Epithelial cell of prostate (primary cell): ENCODE measurements at regions not wholly inside any gene's neighbourhood (a gene's known extent, or its start where the extent isn't known, plus 50 kb on each side); places are given as distances from the start of the nearest gene placed in this dataset.
"Not testable (repeated sequence)": the region's sequence is repeated elsewhere in the genome, so short reads cannot be mapped to it uniquely, and the experiment has no call there.

ENCODE experiments used
- DNase-seq: peaks from one replicate; pipeline ENCODE4 v3.0.0-alpha.2; 2011; ENCODE audit warnings: low read depth, low spot score
- H3K27ac ChIP-seq: fragments of 450-650 bp; 2 replicates; pipeline ENCODE4 v1.5.1; 2017; ENCODE audit warnings: mild to moderate bottlenecking

DNA sequence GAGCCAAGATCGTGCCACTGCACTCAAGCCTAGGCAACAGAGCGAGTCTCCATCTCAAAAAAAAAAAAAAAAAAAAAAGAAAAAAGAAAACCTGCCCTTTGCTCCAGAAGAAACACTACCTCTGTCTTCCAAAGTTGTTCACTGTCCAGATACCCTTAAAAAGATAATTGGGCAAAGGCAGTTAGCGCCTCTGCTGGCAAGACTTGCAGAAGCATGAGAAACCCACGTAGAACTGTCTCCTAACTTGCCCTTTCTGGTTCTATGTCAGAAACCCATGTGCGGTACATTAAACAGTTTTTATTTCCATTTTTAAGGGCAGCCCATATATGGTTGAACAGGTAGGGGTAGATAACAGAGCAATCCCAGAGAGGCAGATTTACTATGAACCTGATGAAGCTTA lies 1026.4 kb downstream of the ROBO2 start:
- no peak overlapping the region for H3K27ac ChIP-seq
- DNase-seq, result no peak

DNA sequence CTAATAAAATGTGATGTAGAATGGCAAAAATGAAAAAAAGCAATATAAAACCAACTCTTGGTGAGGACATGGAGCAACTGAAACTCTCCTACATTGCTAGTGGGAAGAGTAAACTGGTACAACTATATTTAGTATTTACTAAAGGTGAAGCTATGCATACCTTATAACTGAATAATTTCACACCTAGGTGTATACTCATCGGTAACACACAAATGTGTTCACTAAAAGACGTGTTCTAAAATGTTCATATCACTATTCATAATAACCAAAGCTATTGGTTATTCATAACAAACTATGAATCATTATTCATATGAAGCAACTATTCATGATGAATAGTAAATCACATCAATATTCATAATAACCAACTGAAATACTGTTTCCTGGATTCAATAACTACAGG lies 1030.3 kb downstream of the ROBO2 start:
- no peak overlapping the region for H3K27ac ChIP-seq
- no peak for DNase-seq

DNA sequence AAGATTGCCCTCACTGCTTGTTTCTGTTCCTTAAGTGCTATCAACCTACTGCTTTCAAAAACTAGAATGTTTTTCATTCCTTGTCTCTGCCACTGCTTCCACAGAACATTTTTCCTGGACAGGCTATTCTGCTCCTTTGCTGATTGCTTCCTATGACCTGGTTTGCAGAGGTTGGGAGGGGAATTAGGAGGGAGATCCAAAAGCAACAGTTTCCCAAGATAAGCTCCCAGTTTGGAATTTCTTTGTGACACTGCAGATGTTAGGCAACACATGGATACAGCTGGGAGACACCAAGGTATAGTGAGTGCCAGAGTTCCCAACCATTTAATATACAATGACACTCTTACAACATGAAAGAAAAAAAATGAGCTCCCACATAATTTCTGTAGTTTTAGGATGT lies 1036.5 kb downstream of the ROBO2 start:
- DNase-seq, result no peak
- no peak overlapping the region for H3K27ac ChIP-seq

DNA sequence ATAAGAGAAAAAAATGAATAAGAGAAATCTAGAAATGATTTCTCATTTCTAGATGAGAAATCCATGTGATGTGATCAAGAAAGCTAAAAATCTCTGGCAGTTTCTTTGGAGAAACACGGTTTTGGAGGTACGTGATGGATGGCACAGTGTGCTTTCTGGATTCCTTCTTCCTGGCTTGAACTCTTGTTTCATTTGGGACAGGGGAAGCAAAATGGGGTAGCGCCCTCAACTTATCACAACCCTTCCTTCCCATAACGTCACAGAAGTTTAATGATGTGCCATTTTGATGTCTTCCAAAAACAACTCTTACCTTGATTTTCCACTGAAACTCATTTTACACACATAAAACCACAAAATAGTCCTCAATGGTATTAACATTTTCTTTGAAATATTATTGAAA lies 1037.3 kb downstream of the ROBO2 start:
- DNase-seq, result no peak
- H3K27ac ChIP-seq, result no peak overlapping the region

DNA sequence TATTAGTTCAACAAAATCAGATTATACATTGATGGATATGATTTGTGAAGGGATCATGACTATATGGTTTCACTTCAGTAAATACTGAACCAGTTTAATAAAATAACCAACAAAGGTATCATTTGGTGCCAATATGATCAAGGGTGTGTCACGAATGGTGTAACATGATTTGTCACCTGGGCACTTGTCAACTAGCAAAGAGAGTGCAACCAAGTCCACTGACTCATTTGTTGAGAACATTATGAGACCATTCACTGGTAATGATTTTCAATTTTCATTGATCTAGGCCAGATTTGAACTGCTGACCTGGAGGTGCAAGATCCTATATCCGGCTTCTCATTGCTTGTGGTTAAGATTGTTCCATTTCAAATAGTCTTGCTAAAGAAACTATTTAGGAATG lies 1037.9 kb downstream of the ROBO2 start:
- H3K27ac ChIP-seq, result no peak overlapping the region

DNA sequence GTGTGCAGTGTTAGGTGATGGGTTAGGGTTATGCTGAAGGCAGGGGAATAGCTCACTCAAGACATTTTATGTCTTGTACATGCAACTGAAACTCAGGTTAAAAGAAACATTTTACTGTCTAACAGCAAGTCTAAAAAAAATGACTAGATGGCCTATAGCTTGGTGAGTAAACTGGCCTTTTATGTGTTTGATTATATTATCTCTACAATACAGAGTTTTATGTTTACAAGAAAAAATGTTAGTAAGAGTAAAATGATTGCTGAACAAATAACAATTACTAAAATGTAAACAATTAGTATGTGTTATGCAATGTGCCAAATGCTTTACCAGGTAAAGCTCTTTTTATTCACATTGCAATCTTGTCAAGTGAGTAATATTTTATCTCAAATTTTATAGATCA lies 1039.6 kb downstream of the ROBO2 start:
- no peak for DNase-seq
- H3K27ac ChIP-seq, result no peak overlapping the region

More for the DNA sequence above, 1037.9 kb downstream of the ROBO2 start:
- DNase-seq, result no peak

DNA sequence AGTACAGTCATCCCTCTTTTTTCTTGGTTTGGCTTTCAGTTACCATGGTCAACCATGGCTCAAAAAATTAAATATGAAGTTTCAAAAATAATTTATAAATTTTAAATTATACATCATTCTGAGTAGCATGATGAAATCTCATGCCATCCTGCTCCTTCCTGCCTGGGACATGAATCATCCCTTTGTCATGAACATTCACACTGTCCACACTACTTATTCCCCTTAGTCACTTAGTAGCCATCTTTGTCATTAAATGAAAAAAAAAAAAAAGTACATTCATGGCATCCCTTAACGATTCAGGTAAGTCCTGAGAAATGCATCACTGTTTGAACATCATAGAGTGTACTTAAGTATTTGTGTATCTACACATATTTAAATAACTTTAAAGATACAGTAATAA lies 1046.3 kb downstream of the ROBO2 start:
- H3K27ac ChIP-seq, result peak overlapping the region; percentile 90
- peak; percentile 39 for DNase-seq

DNA sequence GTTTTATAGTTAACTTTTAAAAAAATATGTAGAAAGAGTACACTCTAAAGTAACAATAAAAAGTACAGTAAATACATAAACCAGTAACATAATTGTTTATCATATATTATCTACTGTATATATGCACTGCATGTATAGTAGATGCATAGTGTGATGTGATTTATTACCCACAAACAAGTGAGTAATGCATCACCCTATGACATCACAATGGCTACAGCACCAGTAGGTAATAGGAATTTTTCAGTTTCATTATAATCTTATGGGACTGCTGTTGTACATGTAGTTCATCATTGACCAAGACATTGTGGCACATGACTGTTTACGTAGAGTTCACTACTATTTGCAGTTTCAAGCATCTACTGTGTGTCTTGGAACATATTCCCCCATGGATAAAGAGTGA lies 1047.2 kb downstream of the ROBO2 start:
- no peak for DNase-seq
- peak overlapping the region; percentile 90 for H3K27ac ChIP-seq

DNA sequence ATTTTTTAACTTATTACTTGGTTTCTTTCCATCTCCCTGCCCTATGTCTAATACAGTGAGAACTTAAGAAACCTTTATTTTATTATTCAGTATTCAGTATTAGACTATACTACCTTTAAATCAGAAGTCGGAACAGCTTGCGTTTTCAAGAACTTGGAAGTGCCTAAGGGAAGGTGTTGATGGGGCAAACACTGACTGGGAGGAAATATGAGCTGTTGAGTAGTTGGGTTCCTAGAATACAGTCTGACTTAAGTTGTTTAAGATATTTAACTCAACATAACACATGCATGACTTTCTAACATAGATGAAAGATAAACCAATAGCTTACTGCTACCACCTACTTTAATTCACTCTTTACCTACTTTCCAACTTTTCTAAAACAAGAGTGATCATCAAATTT lies 1048.1 kb downstream of the ROBO2 start:
- no peak overlapping the region for H3K27ac ChIP-seq
- DNase-seq, result no peak

DNA sequence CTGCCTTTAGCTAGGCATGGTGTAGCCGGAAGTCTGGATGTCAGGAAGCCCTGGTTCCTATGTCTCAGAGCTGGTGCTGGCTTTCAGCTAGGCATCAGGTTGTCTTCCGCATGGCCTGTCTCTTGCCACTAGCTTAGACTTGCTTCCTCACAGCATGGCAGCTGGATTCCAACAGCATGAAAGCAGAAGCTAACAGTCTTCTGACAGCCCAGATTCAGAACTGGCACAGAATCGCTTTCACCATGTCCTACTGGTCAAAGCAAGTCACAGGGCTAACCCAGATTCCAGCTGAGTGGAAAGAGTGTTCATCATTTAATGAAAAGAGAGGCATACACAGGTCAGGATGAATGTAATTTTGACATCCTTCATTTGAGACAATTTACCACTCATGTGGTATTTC lies 1050.5 kb downstream of the ROBO2 start:
- DNase-seq, result no peak
- no peak overlapping the region for H3K27ac ChIP-seq

DNA sequence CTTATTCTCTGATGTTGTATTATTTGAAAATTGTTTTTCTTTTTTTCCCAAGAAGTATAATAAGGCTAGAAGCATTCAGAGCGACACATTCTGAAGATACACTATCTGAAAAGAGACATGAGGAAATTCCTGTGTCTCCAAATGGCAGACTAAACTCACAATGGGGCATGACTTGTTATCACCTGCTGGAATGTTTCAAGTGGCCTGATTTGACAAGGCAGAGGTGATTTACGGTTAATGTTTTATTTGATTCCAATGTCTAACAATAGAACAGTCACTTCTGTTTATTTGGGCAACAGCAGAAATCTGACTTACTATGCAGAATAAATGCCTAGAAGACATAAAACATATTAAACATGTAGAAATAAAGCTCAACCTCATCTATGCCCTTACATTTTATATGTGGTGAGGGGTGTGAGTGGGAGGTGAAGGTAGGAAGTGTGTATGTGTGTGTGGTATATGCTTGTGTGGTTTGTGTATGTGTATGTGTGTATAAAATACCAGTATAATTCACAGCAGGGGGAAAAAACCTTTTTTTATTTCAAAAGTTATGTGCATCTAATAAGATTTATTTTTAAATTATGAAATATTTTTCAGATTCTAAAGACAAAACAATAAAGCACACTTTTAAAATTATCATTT lies 1051.7 kb downstream of the ROBO2 start:
- no peak overlapping the region for H3K27ac ChIP-seq
- no peak for DNase-seq

DNA sequence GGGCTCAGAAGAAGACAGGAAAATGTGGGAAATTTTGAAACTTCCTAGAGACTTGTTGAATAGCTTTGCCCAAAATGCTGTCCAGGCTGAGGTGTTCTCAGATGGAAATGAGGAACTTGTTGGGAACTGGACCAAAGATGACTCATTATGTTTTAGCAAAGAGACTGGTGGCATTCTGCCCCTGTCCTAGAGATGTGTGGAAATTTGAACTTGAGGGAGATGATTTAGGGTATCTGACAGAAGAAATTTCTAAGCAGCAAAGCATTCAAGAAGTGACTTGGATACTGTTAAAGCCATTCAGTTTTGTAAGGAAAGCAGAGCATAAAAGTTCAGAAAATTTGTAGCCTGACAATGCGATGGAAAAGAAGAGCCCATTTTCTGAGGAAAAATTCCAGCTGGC lies 1052.7 kb downstream of the ROBO2 start:
- not testable (repeated sequence) for H3K27ac ChIP-seq

DNA sequence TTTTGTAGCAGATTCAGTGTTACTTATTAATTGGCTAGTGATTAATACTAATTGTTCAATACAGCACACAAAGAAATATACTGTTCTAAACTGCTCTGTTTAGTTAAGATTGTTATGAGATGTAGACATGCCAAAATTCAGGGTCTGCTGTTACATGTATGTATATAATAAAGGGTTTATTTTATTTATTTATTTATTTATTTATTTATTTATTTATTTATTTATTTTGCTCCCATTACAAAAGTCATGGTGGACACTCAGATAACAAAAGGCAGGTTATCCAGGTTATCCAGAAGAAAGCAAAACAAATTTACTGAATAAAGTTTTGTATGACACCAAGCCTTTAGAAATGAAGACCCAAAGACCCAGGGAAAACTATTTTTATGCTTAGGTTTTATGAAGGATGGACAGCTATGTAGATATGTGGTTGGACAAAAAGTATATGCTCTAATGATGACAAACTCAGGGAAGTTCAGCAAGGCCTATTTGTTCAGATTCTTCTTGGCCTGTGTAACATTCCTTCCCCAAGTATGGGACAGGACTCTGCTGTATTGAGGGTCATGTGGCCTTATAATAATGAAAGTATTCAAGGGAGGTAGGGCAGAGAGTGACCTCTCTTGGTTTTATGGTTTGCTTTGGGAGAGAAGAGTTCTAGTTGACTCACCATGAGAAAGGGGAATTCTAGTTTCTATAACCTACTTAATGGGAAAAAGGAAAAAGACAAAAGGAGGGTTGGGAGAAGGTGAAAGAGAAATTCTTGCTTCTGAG lies 1056.8 kb downstream of the ROBO2 start:
- no peak overlapping the region for H3K27ac ChIP-seq
- DNase-seq, result no peak

More for the DNA sequence above, 1052.7 kb downstream of the ROBO2 start:
- not testable (repeated sequence) for DNase-seq

DNA sequence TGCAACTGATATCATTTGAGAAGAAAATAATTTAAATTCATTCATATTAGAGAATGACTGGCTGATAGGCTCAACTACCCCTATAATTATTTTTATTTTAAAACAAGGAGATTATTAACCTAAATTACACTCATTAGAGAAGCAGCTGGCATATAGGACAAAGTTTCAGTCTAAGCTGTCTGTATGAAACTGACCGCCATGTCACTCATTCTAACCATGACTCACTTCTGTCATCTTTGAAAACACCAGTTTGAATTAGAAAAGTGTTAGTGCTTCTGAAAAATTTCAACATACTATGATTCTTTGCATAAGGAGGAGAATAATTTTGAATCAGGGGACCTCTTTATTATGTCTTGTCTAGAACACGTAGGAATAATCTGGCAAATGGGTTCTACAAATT lies 1058.5 kb downstream of the ROBO2 start:
- DNase-seq, result no peak
- H3K27ac ChIP-seq, result no peak overlapping the region

DNA sequence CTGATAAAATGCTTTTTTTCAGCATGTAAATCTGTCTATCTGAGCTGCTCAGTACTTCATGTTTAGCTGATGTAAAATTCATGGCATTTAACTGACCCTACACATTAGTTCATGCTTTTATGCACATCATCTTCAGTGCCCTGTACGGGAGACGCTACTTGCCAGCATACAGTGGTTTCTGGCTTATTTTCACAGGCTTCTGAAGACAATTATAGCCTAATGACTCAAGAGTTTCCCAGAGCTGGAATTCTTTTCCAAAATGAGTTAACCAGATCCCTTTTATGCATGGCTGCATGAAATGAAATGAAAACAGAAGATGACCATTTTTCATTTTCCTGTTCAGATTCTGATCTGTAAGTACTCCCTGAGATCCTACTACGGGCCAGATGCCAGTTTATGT lies 1061.5 kb downstream of the ROBO2 start:
- no peak overlapping the region for H3K27ac ChIP-seq
- DNase-seq, result no peak

DNA sequence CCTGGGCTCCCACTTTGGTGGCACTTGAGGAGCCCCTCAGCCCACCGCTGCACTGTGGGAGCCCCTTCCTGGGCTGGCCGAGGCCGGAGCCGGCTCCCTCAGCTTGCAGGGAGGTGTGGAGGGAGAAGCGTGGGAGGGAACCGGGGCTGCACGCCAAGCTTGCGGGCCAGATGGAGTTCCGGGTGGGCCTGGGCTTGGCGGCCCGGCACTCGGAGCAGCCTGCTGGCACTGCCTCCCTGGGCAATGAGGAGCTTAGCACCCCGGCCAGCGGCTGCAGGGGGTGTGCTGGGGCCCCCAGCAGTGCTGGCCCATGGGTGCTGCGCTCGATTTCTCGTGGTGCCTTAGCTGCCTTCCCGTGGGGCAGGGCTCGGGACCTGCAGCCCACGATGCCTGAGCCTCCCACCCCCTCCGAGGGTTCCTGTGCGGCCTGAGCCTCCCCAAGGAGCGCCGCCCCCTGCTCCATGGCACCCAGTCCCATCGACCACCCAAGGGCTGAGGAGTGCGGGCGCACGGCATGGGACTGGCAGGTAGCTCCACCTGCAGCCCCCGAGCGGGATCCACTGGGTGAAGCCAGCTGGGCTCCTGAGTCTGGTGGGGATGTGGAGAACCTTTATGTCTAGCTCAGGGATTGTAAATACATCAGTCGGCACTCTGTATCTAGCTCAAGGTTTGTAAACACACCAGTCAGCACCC lies 1068.5 kb downstream of the ROBO2 start:
- H3K27ac ChIP-seq, DNase-seq: not testable (repeated sequence)

DNA sequence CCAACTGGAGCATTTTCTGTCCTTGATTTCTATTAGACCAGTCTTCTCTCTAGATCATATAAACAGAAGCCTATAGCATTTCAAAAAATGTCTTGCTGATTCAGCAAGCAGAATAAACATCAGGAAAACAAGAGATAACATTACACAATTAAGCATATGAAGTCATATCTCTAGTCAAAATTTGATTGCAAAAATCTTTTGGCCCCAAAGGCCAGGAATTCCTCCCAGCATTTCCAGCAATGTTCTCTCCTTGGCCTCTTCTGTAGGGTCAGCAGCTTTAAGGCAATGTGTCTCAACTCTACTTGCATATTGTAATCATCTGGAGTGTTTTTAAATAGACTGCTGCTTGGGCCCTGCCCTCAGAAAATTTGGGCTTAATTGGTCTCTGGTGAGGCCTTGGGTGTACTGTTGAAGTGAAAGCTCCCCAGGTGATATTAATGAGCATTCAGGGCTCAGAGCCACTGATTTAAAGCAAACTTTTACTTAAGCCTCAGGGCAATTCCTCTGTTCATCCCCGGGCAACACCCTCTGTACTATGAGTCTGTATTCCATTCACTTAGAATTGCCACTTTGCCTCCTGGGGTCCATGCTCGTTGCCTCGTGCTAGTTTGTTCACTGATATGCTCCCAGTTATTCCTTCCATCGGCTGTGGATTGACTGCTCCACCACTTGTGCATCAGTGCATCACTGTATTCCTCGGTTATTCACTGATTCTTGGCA lies 1072.6 kb downstream of the ROBO2 start:
- H3K27ac ChIP-seq, result no peak overlapping the region
- no peak for DNase-seq

DNA sequence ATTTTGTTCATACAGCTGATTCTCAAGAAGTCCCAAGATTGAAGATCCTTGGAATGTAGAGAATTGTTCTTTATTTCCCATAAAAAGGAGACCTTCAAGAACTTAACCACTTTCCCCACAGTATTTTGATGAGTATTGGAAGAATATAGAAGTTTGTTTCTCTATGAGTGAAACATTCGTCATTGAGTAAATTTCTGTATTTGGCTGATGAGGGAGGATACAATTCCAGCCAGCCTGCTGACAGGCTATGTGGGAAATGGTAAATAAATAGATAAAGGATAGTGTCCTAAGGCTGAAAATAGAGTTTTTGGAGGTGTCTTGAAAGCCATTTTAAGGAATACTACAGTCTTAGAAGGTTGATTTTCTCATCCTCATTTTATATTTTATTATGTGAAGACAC lies 1076.1 kb downstream of the ROBO2 start:
- DNase-seq, result no peak
- H3K27ac ChIP-seq, result no peak overlapping the region

DNA sequence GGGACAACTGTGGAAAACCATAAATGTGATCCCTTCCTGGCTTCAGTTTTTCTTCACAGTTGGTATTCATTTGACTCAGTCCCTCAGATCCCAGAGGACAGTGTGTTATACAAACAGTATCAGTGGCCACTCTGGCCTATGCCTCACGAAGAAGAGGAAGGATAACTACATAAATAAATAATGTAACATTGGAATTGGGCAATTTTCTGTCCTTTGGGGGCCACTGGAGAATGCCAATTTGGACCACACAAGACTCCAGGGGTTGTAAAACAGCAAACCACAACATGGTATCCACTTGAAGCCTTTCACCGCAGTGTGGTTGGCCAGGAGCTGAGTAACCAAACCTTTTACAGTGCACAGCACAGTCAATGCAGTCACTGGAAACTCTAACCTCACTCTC lies 1077.0 kb downstream of the ROBO2 start:
- DNase-seq, result no peak
- no peak overlapping the region for H3K27ac ChIP-seq

DNA sequence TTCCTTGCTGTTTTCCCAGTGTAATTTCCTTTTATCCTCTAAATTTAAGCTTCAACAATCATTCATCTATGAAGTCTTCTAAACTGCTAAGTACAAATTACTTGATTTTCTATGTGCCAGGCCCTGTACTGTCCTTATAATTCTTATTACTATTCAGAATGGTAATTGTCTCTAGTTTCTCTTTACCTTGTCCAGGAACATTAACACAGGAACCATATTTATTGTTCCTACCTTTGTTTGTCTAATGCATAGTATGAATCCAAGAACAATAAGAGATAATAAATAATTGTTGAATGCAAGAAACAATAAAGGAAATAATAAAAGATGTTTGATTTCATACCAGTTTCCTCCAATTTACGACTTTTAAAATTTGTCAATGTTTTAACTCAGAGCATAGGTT lies 1083.2 kb downstream of the ROBO2 start:
- no peak overlapping the region for H3K27ac ChIP-seq
- no peak for DNase-seq

DNA sequence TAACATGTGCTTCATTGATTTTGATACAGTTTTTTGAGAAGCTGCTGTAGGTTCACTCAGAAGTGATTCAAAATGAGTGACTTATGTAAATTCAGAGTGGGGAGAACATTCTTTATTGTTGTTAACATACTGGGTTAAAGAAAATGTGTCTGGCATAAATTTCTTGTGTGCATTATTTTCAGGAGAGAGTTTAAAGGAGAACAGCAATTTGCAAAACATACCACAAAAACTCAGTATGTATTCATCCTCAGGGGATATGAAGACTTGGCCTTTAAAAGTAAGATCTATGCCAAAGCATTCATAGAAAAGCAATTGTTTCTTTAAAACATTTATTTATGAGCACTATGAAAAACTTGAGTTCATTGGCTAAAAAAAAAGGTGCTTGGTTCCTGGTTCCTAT lies 1089.8 kb downstream of the ROBO2 start:
- no peak for DNase-seq

More for the DNA sequence above, 1089.8 kb downstream of the ROBO2 start:
- H3K27ac ChIP-seq, result no peak overlapping the region
